Testis (tissue), 2 donors: ENCODE measurements at regions not wholly inside any gene's neighbourhood (a gene's known extent, or its start where the extent isn't known, plus 50 kb on each side); places are given as distances from the start of the nearest gene placed in this dataset.

Experiments
- CTCF ChIP-seq, 3 experiments: fragments of 450-650 bp in 2 of 3; fragments of 200-600 bp in 1 of 3; sonication (generic) in 1 of 3; IDR thresholded peaks; one replicate each; pipeline ENCODE4 v1.5.1; 2016 to 2019; ENCODE audit warnings: antibody characterized with exemption in 3 of 3, mild to moderate bottlenecking in 2 of 3, moderate library complexity in 1 of 3
- POLR2A ChIP-seq: fragments of 450-650 bp; IDR thresholded peaks from one replicate; pipeline ENCODE4 v1.6.1; 2017; ENCODE audit warnings: antibody characterized with exemption, mild to moderate bottlenecking, moderate library complexity

GRCh38 chr2:8331068-8331467, 350.8 kb upstream of the ID2 start:
- TF ChIP-seq CTCF (IDR thresholded peaks at IDR 0.05): no peak
- TF ChIP-seq POLR2A: no peak
